GM23338 (cell line): ENCODE measurements at regions not wholly inside any gene's neighbourhood (a gene's known extent, or its start where the extent isn't known, plus 50 kb on each side); places are given as distances from the start of the nearest gene placed in this dataset.

Source experiments
- ATAC-seq: fragments of 200-7000 bp; cut with Tn5 transposase; 3 replicates; pipeline ENCODE4 v1.9.1; 2020
- DNase-seq: peaks from one replicate; pipeline ENCODE4 v3.0.0-alpha.2; 2015; ENCODE audit warnings: low spot score
- H2AFZ ChIP-seq: fragments of 200-600 bp; sonication (generic); 2 replicates; pipeline ENCODE4 v1.8.0; 2016; ENCODE audit warnings: antibody characterized with exemption, mild to moderate bottlenecking, moderate library complexity
- H3F3A ChIP-seq: fragments of 200-600 bp; sonication (generic); replicated peaks from 2 replicates; pipeline ENCODE4 v1.8.0; 2017; ENCODE audit warnings: antibody characterized with exemption, mixed run types, low read depth
- H3K27ac ChIP-seq: fragments of 200-600 bp; sonication (generic); 2 replicates; pipeline ENCODE4 v1.6.1; 2016; ENCODE audit warnings: low read depth
- H3K27me3 ChIP-seq: fragments of 200-600 bp; sonication (generic); 2 replicates; pipeline ENCODE4 v1.8.0; 2016; ENCODE audit warnings: mild to moderate bottlenecking, mixed run types, moderate library complexity; ENCODE audit not compliant: insufficient read depth
- H3K36me3 ChIP-seq: fragments of 200-600 bp; sonication (generic); 2 replicates; pipeline ENCODE4 v1.8.0; 2016; ENCODE audit warnings: mild to moderate bottlenecking; ENCODE audit not compliant: insufficient read depth
- H3K4me1 ChIP-seq: fragments of 200-600 bp; sonication (generic); 2 replicates; pipeline ENCODE4 v1.8.0; 2016; ENCODE audit warnings: mild to moderate bottlenecking, moderate library complexity; ENCODE audit not compliant: insufficient read depth
- H3K4me2 ChIP-seq: fragments of 200-600 bp; sonication (generic); 2 replicates; pipeline ENCODE4 v1.7.1; 2017; ENCODE audit warnings: mixed run types
- H3K4me3 ChIP-seq: fragments of 200-600 bp; sonication (generic); 2 replicates; pipeline ENCODE4 v1.6.1; 2016; ENCODE audit warnings: mixed run types
- H3K79me2 ChIP-seq: fragments of 200-600 bp; sonication (generic); replicated peaks from 2 replicates; pipeline ENCODE4 v1.8.0; 2017; ENCODE audit warnings: mild to moderate bottlenecking; ENCODE audit not compliant: insufficient read depth
- H3K9me2 ChIP-seq: fragments of 200-600 bp; sonication (generic); 2 replicates; pipeline ENCODE4 v1.8.0; 2017; ENCODE audit not compliant: insufficient read depth
- H4K20me1 ChIP-seq: fragments of 200-600 bp; sonication (generic); replicated peaks from 2 replicates; pipeline ENCODE4 v1.8.0; 2017; ENCODE audit warnings: mild to moderate bottlenecking; ENCODE audit not compliant: insufficient read depth
- H3K27ac Mint-ChIP-seq: 2 replicates; pipeline ENCODE4 v1.8.0; 2020; ENCODE audit warnings: inconsistent platforms, mild to moderate bottlenecking, moderate library complexity, mixed read lengths
- H3K27me3 Mint-ChIP-seq: 3 replicates; pipeline ENCODE4 v1.8.0; 2022; ENCODE audit warnings: low read depth, mild to moderate bottlenecking, moderate library complexity, mixed read lengths, inconsistent platforms; ENCODE audit not compliant: insufficient read depth, poor library complexity
- H3K36me3 Mint-ChIP-seq: 3 replicates; pipeline ENCODE4 v1.8.0; 2021; ENCODE audit warnings: low read depth, mild to moderate bottlenecking, inconsistent platforms, moderate library complexity, mixed read lengths
- H3K4me1 Mint-ChIP-seq: 3 replicates; pipeline ENCODE4 v1.8.0; 2020; ENCODE audit warnings: mild to moderate bottlenecking, inconsistent platforms, mixed read lengths
- H3K4me3 Mint-ChIP-seq: 3 replicates; pipeline ENCODE4 v1.8.0; 2021; ENCODE audit warnings: moderate library complexity, mild to moderate bottlenecking, inconsistent platforms, mixed read lengths
- H3K9me3 Mint-ChIP-seq: 3 replicates; pipeline ENCODE4 v1.8.0; 2020; ENCODE audit warnings: moderate library complexity, mild to moderate bottlenecking, inconsistent platforms, mixed read lengths
- CREB1 ChIP-seq: fragments of 250-450 bp; sonication (Bioruptor Pico); IDR thresholded peaks from 2 replicates; pipeline ENCODE4 v1.5.0; 2020; ENCODE audit warnings: low read depth, mild to moderate bottlenecking, moderate library complexity
- EZH2phosphoT487 ChIP-seq: fragments of 200-600 bp; sonication (generic); IDR thresholded peaks from one replicate; pipeline ENCODE4 v1.8.1; 2018; ENCODE audit warnings: antibody characterized with exemption; ENCODE audit not compliant: unreplicated experiment
- JUNB ChIP-seq: IDR thresholded peaks from one replicate; pipeline ENCODE4 v1.6.1; 2016; ENCODE audit warnings: antibody characterized with exemption; ENCODE audit not compliant: unreplicated experiment
- NANOG ChIP-seq: IDR thresholded peaks from 2 replicates; pipeline ENCODE4 v1.6.1; 2016; ENCODE audit warnings: antibody characterized with exemption, borderline replicate concordance
- REST ChIP-seq: IDR thresholded peaks from one replicate; pipeline ENCODE4 v1.6.1; 2018; ENCODE audit warnings: antibody characterized with exemption; ENCODE audit not compliant: unreplicated experiment
- STAT1 ChIP-seq: IDR thresholded peaks from one replicate; pipeline ENCODE4 v1.6.1; 2016; ENCODE audit warnings: antibody characterized with exemption; ENCODE audit not compliant: unreplicated experiment
- ZNF462 ChIP-seq: fragments of 250-450 bp; sonication (Bioruptor Pico); IDR thresholded peaks from 2 replicates; pipeline ENCODE4 v1.5.0; 2020; ENCODE audit warnings: mild to moderate bottlenecking, moderate library complexity

- TF ChIP-seq ZNF462 (no peak), NANOG (no peak), STAT1 (no peak), JUNB (no peak), EZH2phosphoT487 (no peak), REST (no peak)
Measured at GRCh38 chr1:103949779-103950178, 200.1 kb downstream of the AMY1C start (continued).

DNA sequence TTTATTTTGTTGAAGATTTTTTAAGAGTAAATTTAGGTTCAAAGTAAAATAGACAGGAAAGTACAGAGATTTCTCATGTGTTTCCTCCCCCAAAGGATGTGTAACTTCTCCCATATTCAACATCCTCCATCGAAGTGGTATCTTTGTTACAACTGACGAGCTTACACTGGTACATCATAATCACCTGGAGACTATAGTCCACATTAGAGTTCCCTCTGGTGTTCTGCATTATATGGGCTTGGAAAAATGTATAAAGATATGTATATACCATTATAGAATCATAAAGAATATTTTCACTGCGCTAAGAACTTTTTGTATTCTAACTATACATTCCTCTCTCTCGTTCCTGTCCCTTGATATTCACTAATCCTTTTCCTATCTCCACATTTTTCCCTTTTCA, 203.7 kb downstream of the AMY1C start:
- Mint-ChIP-seq H3K27me3 (no peaks in the 10 kb centered on the region), H3K4me3 (no peak overlapping the region), H3K9me3 (peaks cover 1% of the 10 kb centered on the region; the same call in 1 of the 3 replicates), H3K27ac (no peak overlapping the region), H3K36me3 (0 out of 3 replicates have a peak, but pooled peaks cover under 1% of the 10 kb centered on the region), H3K4me1 (no peaks in the 10 kb centered on the region)
- H3K9me2 ChIP-seq = no peaks in the 10 kb centered on the region
- TF ChIP-seq CREB1 (CRISPR knock-in tag) = no peak
- no peaks in the 10 kb centered on the region for H3K4me1 ChIP-seq
- ATAC-seq (no peak), DNase-seq (no peak)
- H3F3A ChIP-seq = no peaks in the 10 kb centered on the region
- no peak overlapping the region for H3K27ac ChIP-seq
- H4K20me1 ChIP-seq = no peaks in the 10 kb centered on the region
- no peak overlapping the region for H2AFZ ChIP-seq
- no peak overlapping the region for H3K4me2 ChIP-seq
- H3K36me3 ChIP-seq = no peaks in the 10 kb centered on the region
- H3K27me3 ChIP-seq = no peaks in the 10 kb centered on the region
- no peaks in the 10 kb centered on the region for H3K79me2 ChIP-seq
- H3K4me3 ChIP-seq = no peak overlapping the region
